Lung (tissue), 11 donors: ENCODE measurements at regions not wholly inside any gene's neighbourhood (a gene's known extent, or its start where the extent isn't known, plus 50 kb on each side); places are given as distances from the start of the nearest gene placed in this dataset.

ENCODE experiments used
- ATAC-seq: fragments of 200-7000 bp; cut with Tn5 transposase; one replicate; pipeline ENCODE4 v1.9.1; 2020; ENCODE audit warnings: moderate number of reproducible peaks; ENCODE audit not compliant: insufficient read depth, low FRiP score
- DNase-seq, 3 donors: peaks; one replicate each; pipeline ENCODE4 v3.0.0-alpha.2; 2013 to 2017
- H3K27ac ChIP-seq, 2 donors: one replicate each; pipeline ENCODE4 v1.5.1; 2013; ENCODE audit warnings: mild to moderate bottlenecking in 2 of 2, moderate library complexity in 2 of 2, control low read depth in 1 of 2, inconsistent platforms in 1 of 2, low read depth in 1 of 2, low read length in 1 of 2
- H3K27me3 ChIP-seq, 3 donors: one replicate each; pipeline ENCODE4 v1.5.1; 2013; ENCODE audit warnings: low read length in 2 of 3; ENCODE audit not compliant: control insufficient read depth in 3 of 3, insufficient read depth in 3 of 3
- H3K36me3 ChIP-seq, 4 donors: one replicate each; pipeline ENCODE4 v1.5.1; 2013; ENCODE audit warnings: low read length in 4 of 4, mild to moderate bottlenecking in 1 of 4, moderate library complexity in 1 of 4; ENCODE audit not compliant: control insufficient read depth in 4 of 4, insufficient read depth in 4 of 4
- H3K4me1 ChIP-seq, 5 donors: one replicate each; pipeline ENCODE4 v1.5.1; 2013; ENCODE audit warnings: low read length in 5 of 5, mild to moderate bottlenecking in 2 of 5, moderate library complexity in 1 of 5; ENCODE audit not compliant: control insufficient read depth in 5 of 5, insufficient read depth in 5 of 5
- H3K4me3 ChIP-seq: one replicate; pipeline ENCODE4 v1.5.1; 2013; ENCODE audit warnings: mild to moderate bottlenecking, control low read depth, moderate library complexity
- H3K9ac ChIP-seq, 2 donors: one replicate each; pipeline ENCODE4 v1.5.1; 2013; ENCODE audit warnings: low read length in 2 of 2, control low read depth in 1 of 2; ENCODE audit not compliant: insufficient read depth in 1 of 2
- H3K9me3 ChIP-seq, 4 donors: one replicate each; pipeline ENCODE4 v1.5.1; 2013; ENCODE audit warnings: low read length in 3 of 4, mild to moderate bottlenecking in 1 of 4, moderate library complexity in 1 of 4; ENCODE audit not compliant: control insufficient read depth in 4 of 4, insufficient read depth in 3 of 4
- WGBS, 2 donors: extraction: QIAGEN DNeasy Blood & Tissue Kit; methylation state at CpG; one replicate each; pipeline ENCODE4 v1.1.7; 2013; 5-methylcytosine and 5-hydroxymethylcytosine counted together
- TF ChIP-seq, protein P1 (sequence below): IDR thresholded peaks from 2 replicates; pipeline ENCODE4 v1.5.1; 2012; ENCODE audit warnings: mild to moderate bottlenecking; ENCODE audit errors: control extremely low read depth, extremely low read depth
- donor health status: control.
- donor health status: control.
- donor health status: Bipolar disorder and iron deficiency.
- donor health status: healthy.
- donor health status: DM: yes; HTN: yes; CAD: no.

DNA sequence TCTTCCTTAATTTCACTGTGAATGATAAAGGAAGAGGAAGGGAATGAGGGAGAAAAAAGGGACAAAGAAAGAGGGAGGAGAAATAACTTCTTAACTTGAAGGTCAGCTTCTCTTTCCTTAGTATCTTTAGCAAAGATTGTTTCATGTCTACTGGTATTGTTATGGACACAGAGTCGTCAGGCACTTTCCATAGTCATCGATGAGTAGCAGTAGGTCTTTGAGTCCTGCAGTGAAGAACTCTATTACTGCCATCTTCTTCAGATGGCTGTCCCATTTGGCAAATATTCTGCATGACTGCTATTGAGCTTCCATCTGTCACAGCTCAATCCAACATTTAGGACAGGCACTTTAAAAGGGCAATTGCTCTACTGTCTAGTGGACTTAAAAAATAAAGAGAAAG, 2463.1 kb downstream of the PCDH9 start:
- TF ChIP-seq, protein P1, sequence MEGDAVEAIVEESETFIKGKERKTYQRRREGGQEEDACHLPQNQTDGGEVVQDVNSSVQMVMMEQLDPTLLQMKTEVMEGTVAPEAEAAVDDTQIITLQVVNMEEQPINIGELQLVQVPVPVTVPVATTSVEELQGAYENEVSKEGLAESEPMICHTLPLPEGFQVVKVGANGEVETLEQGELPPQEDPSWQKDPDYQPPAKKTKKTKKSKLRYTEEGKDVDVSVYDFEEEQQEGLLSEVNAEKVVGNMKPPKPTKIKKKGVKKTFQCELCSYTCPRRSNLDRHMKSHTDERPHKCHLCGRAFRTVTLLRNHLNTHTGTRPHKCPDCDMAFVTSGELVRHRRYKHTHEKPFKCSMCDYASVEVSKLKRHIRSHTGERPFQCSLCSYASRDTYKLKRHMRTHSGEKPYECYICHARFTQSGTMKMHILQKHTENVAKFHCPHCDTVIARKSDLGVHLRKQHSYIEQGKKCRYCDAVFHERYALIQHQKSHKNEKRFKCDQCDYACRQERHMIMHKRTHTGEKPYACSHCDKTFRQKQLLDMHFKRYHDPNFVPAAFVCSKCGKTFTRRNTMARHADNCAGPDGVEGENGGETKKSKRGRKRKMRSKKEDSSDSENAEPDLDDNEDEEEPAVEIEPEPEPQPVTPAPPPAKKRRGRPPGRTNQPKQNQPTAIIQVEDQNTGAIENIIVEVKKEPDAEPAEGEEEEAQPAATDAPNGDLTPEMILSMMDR: no peak
- H3K36me3 ChIP-seq: no peaks in the 10 kb centered on the region
- H3K27ac ChIP-seq: no peak overlapping the region
- no peak overlapping the region for H3K4me3 ChIP-seq
- H3K9me3 ChIP-seq: peaks cover 0 to 3% (median 0%) of the 10 kb centered on the region in 4 donors
- no peaks in the 10 kb centered on the region for H3K27me3 ChIP-seq
- ATAC-seq (no peak), DNase-seq (no peak)
- H3K9ac ChIP-seq: no peak overlapping the region
- no peaks in the 10 kb centered on the region for H3K4me1 ChIP-seq
- 71 to 83% methylated on average over 2 of the region's 2 CpGs for WGBS, 2 donors

DNA sequence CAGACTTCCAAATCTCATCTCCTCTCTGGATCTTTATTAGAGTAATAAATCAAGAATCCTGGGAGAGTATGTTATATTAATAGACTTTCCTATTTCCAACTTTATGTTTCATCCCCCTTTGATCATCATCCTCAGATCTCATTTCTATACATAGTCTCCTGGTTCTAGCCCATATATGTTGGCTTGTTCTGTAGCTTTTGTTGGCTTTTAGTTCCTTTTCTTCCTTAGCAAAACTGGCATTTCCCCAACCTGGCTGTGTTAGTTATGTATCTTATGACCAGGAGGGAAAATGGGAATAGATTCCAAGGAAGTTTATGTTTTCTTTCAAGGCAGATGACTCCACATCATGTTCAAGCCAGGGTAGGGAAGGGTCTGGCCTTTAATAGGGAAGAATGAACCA, 2464.5 kb downstream of the PCDH9 start:
- H3K27me3 ChIP-seq: no peaks in the 10 kb centered on the region
- TF ChIP-seq, protein P1: no peak
- ATAC-seq (no peak), DNase-seq (no peak)
- H3K27ac ChIP-seq: no peak overlapping the region
- H3K9ac ChIP-seq: no peak overlapping the region
- H3K4me1 ChIP-seq: no peaks in the 10 kb centered on the region
- no peak overlapping the region for H3K4me3 ChIP-seq
- H3K9me3 ChIP-seq: peaks cover 0 to 3% (median 0%) of the 10 kb centered on the region in 4 donors
- no peaks in the 10 kb centered on the region for H3K36me3 ChIP-seq

DNA sequence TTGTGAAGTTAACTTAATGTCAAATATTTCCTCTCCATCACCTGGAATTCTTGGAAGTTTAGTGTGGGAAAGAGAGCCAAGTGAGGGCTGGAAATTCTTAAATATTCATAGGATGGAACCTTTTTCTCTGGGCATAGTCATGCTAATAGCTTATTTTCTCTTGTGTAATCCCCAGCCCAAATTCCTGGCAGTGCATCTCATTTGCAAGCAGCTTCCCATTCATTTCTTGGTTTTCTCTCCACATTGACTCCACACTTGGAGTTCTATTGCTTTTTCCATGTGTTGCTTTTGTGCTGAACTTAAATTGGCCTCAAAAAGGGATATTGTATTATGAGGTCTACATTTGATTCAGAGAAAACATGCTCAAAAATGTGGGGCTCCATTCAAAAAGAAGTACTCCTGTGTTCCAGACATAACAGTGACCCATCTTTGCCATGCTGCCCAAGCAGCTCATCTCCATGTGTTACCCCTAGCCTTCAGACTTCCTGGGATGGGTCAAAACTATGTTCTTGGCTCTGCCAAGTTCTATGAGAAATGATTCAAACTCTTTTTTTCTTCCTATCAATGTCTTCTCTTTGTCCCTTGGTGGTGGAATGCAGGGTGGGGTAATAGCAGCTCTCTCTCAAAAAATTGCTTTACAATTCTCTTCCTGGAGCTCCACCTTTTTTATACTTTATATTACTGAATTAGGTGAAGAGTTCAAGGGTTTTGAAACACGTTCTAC, 2471.5 kb downstream of the PCDH9 start:
- Histone ChIP-seq H3K4me1 (no peaks in the 10 kb centered on the region), H3K9me3 (no peaks in the 10 kb centered on the region), H3K4me3 (no peak overlapping the region), H3K9ac (no peak overlapping the region), H3K27ac (no peak overlapping the region), H3K36me3 (no peaks in the 10 kb centered on the region), H3K27me3 (no peaks in the 10 kb centered on the region)
- TF ChIP-seq, protein P1: no peak
- no peak for ATAC-seq
- no peak for DNase-seq
- WGBS, 2 donors: 71 to 79% methylated on average over 1 of the region's 1 CpG

DNA sequence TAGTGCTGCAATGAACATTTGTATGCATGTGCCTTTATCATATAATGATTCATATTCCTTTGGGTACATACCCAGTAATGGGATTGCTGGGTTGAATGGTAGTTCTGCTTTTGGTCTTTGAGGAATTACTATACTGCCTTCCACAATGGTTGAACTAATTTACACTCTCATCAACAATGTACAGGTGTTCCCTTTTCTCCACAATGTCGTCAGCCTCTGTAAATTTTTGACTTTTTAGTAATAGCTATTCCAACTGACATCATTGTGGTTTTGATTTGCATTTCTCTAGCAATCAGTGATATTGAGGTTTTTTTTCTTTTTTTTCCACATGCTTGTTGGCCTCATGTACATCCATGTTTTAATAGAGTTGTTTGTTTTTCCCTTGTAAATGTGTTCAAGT, 2473.5 kb downstream of the PCDH9 start:
- Histone ChIP-seq H3K9me3 (no peaks in the 10 kb centered on the region), H3K9ac (no peak overlapping the region), H3K4me3 (no peak overlapping the region), H3K27ac (no peak overlapping the region), H3K27me3 (no peaks in the 10 kb centered on the region), H3K36me3 (no peaks in the 10 kb centered on the region), H3K4me1 (no peaks in the 10 kb centered on the region)
- ATAC-seq (no peak), DNase-seq (no peak)
- WGBS, 2 donors: 75 to 83% methylated on average over 1 of the region's 1 CpG
- TF ChIP-seq, protein P1: no peak
